HL-60 (cell line): ENCODE measurements at regions not wholly inside any gene's neighbourhood (a gene's known extent, or its start where the extent isn't known, plus 50 kb on each side); places are given as distances from the start of the nearest gene placed in this dataset.

ENCODE experiments used
- CTCF ChIP-seq: IDR thresholded peaks from one replicate; pipeline ENCODE4 v1.5.1; 2011; ENCODE audit warnings: low read length, control low read depth, inconsistent platforms; ENCODE audit not compliant: insufficient read depth
- GABPA ChIP-seq: IDR thresholded peaks from 2 replicates; pipeline ENCODE4 v1.6.1; 2012; ENCODE audit warnings: low read depth

GRCh38 chr20:11205769-11206362 lies 532.1 kb upstream of the JAG1 start:
- no peak for TF ChIP-seq CTCF
- TF ChIP-seq GABPA: no peak
